ENCODE measurements at regions not wholly inside any gene's neighbourhood (a gene's known extent, or its start where the extent isn't known, plus 50 kb on each side); places are given as distances from the start of the nearest gene placed in this dataset.
A peak's percentile ranks its signal among the peaks of the same experiment; 100 is the strongest.
"Not testable (repeated sequence)": the region's sequence is repeated elsewhere in the genome, so short reads cannot be mapped to it uniquely, and the experiment has no call there.

GRCh38 chr16:7914748-7915147, 582.1 kb downstream of the RBFOX1 start:
- DNase-seq: no peak

GRCh38 chr16:7912132-7912531, 579.5 kb downstream of the RBFOX1 start:
- no peak for DNase-seq

DNA sequence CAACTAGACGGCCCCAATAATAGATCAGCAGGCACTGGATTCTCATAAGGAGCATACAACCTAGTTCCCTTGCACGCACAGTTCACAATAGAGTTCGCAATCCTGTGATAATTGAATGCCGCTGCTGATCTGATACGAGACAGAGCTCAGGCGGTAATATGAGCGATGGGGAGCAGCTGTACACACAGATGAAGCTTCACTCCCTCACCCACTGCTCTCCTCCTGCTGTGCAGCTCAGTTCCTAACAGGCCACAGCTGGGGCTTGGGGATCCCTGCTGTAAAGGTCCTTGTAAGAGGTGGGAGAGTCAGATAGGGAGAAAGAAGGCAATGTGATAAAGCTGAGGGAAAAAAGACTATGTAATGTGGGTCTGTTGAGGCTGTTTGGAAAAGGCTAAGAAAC, 577.5 kb downstream of the RBFOX1 start:
- DNase-seq: no peak

GRCh38 chr16:7888411-7888810, 555.8 kb downstream of the RBFOX1 start:
- DNase-seq: no peak

GRCh38 chr16:7887316-7887715, 554.7 kb downstream of the RBFOX1 start:
- no peak for DNase-seq

DNA sequence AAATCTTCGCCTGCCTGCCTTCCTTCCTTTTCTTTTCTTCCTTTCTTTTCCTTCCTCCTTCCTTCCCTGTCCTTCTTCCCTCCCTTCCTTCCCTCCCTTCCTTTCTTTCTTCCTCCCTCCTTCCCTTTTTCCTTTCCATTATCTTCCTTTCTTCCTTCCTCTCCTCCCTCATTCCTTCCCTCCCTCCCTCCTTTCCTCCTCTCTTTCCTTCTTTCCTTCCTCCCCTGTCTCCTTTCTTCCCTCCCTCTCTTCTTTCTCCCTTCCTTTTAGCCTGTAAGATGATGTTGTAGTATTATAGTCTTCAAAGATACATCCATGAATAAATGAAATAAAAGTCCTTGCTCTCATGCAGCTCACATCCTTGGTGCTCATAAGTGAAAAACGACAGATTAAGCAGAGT, 539.3 kb downstream of the RBFOX1 start:
- no peak for DNase-seq

DNA sequence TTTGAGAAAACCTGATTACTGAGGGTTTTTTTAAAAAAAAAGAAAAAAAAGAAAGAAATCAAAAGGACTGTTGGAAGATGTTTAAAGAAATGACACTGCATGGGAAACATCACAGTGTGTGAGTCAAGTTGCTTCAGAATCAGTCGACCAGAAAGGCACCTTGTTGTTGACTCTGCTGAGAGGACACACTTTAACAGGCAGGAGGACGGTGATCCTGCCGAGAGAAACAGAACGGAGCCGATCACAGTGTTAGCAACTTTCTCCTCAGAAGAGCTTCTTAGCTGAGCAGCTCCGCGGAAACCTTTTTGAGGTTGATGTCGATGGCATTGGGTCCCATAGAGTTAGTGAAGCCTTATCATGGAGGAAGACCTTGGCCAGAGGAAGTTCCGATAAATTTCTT, 538.7 kb downstream of the RBFOX1 start:
- no peak for DNase-seq

GRCh38 chr16:7867831-7868230, 535.2 kb downstream of the RBFOX1 start:
- no peak for DNase-seq

DNA sequence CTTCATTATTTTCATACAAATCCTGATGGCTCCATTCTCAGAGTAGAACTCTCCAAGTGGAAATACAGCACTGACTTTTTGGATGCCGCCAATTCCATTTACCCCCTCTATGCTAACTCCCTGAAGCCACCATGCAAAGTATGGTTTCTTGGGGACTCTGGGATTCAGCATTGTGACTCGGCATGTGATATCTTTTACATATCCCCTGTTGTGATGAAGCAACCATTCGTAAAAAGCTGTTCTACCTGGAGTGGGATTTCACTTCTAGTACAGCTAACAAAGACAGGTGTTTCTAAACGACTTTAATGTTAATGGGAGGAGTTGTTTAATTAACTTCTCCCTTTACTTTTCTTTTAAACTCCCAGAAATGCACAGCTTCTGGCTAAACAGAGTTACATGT, 533.5 kb downstream of the RBFOX1 start:
- DNase-seq: no peak

GRCh38 chr16:7865393-7865792, 532.7 kb downstream of the RBFOX1 start:
- DNase-seq: not testable (repeated sequence)

- no peak for DNase-seq
Observed at GRCh38 chr16:7861891-7862582, 529.4 kb downstream of the RBFOX1 start.

DNA sequence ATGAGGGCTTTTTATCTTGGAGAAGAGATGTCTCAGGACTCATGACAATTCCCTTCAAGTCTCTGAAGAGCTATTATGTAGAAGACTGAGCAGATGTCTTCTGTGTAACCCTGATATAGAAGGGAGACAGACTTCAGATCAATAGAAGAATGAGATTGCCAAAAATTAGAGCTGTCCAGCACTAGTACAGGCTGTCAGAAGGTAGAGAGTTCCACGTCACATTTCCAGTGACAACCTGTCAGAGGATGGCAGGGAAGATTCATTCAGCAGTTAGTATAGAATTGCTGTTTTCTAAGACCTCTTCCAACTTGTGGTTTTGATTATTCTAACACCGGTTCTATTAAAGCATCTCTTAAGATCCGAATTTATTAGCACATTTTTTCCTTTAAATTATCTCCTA, 520.6 kb downstream of the RBFOX1 start:
- DNase-seq: no peak

DNA sequence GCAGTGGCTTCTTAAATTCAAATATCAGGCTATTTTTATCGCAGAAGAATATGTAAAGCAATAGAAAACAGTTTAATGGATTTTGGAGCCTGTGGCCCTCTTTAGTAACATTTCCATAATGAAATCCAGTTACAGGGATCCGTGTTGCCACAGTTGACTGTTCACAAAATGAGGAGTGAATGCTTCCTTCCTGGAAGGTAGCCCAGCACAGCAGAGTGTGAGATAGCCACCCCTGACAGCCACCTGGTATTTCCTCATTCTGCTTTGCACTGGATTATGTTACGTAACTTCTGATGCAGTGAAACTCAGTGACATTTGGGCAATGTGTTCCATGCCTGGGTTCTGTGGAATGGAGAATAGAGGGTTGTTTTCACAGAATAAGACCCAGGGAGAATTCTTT, 517.2 kb downstream of the RBFOX1 start:
- DNase-seq: no peak

GRCh38 chr16:7843261-7843660, 510.6 kb downstream of the RBFOX1 start:
- DNase-seq: no peak

DNA sequence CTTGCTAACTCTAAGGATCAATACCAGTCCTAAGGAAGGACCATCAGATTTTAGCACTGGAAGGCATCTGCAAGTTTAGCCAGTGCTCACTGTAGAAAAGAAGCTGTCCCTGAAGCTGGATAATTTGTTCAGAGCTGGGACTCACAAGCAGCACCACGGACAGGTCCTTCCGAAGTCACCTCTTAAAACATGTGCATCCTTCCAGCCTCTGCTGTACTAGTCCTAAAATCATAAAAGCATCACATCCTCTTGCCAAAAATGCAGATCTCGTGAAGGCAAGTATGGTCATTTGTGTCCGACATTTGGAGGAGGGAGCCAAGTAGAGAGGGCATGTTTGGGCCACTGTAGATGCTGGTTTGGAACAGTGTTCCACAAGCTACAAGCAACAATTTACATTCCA, 506.9 kb downstream of the RBFOX1 start:
- DNase-seq: no peak

GRCh38 chr16:7834771-7835431, 502.3 kb downstream of the RBFOX1 start:
- no peak for DNase-seq

- no peak for DNase-seq
Observed at GRCh38 chr16:7820816-7821215, 488.2 kb downstream of the RBFOX1 start.

GRCh38 chr16:7805686-7806396, 473.2 kb downstream of the RBFOX1 start:
- DNase-seq: peak; percentile 58

DNA sequence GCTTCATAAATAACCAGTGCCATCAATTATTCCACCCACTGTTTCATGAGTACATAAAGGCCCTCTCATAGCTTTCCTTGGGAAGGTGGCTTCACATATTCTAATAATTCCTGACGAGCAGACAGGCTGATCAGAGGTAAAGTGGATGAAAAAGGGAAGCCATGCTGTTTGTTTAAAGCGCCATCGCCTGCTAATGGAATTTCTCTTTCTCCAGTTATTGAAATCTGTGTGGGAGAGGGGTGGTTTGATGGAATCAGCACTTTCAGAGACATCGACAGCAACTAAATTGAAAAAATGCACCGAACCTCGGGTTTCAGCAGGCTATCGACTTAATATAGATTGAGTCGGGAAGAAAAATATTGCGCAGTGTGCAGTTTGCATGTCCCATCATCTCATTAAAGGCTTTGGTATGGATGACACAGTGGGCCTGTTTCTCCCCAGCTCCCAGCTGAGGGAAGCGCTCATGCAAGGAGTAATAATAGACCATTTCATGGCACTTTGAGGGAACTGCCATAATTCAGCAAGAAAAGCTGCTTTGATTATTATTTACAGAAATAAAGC, 472.1 kb downstream of the RBFOX1 start:
- DNase-seq: no peak

- DNase-seq: no peak
Observed at GRCh38 chr16:7792346-7792745, 459.7 kb downstream of the RBFOX1 start.

GRCh38 chr16:7791028-7791590, 458.5 kb downstream of the RBFOX1 start:
- no peak for DNase-seq

- DNase-seq: no peak
Observed at GRCh38 chr16:7775072-7775488, 442.4 kb downstream of the RBFOX1 start.

DNA sequence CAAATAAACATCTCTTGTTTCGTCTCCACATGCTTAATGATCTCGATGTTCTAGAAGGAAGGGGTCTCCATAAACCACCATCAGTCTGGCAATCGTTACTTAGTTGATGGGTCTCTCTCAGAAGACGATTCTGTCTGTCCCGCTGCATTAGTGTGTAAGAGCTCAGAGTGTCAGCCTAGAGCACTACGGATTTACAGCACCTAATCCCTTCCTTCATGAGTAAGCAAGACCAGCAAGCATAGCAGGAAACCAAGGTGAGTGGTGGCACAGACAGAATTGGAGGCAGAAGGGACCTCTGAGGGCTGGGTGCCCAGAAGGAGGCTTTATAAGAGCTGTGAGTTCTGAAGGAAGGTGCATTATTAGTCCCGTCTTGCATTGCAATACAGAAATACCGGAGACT, 440.1 kb downstream of the RBFOX1 start:
- no peak for DNase-seq

- DNase-seq: not testable (repeated sequence)
Observed at GRCh38 chr16:7769091-7769490, 436.4 kb downstream of the RBFOX1 start.
